ENCODE measurements at regions not wholly inside any gene's neighbourhood (a gene's known extent, or its start where the extent isn't known, plus 50 kb on each side); places are given as distances from the start of the nearest gene placed in this dataset.

GRCh38 chr2:150030436-150031190 is 443.0 kb upstream of the MMADHC start:
- TF ChIP-seq POLR2A (IDR thresholded peaks at IDR 0.05; ENCODE audit: low read depth, low read length) = no peak
- DNase-seq (ENCODE audit: insufficient read length, low spot score) (no peak), FAIRE-seq (peak; percentile 41)

GRCh38 chr2:150028322-150028721 is 440.7 kb upstream of the MMADHC start:
- no peak for FAIRE-seq
- TF ChIP-seq POLR2A (IDR thresholded peaks at IDR 0.05; ENCODE audit: low read depth, low read length) = no peak
- DNase-seq (ENCODE audit: insufficient read length, low spot score) = no peak

GRCh38 chr2:150027164-150027563 is 439.6 kb upstream of the MMADHC start:
- FAIRE-seq = no peak
- no peak for TF ChIP-seq POLR2A (IDR thresholded peaks at IDR 0.05; ENCODE audit: low read depth, low read length)
- DNase-seq (ENCODE audit: insufficient read length, low spot score) = no peak

- no peak for FAIRE-seq
- no peak for DNase-seq (ENCODE audit: insufficient read length, low spot score)
- no peak for TF ChIP-seq POLR2A (IDR thresholded peaks at IDR 0.05; ENCODE audit: low read depth, low read length)
These were observed 436.1 kb upstream of the MMADHC start for GRCh38 chr2:150023663-150024062.

DNA sequence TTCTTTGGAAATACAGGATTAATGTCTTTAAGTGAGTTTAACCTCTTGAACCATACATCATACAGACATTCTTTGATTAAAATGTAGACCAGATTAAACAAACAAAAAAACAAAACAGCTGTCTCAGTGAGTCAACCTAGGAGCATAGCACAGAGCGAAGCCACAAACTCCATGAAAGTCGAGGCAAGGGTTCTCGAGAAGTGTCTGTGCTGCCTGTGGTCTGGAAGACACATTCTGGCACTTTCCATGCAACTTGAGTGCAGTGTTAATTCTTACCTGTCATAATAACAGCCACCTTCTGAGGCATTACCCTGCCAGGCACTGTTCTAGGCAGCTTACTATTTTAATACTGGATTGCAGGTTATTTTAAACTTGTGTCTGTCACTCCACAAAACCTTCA is 435.5 kb upstream of the MMADHC start:
- no peak for TF ChIP-seq POLR2A (IDR thresholded peaks at IDR 0.05; ENCODE audit: low read depth, low read length)
- DNase-seq (ENCODE audit: insufficient read length, low spot score) (no peak), FAIRE-seq (no peak)

DNA sequence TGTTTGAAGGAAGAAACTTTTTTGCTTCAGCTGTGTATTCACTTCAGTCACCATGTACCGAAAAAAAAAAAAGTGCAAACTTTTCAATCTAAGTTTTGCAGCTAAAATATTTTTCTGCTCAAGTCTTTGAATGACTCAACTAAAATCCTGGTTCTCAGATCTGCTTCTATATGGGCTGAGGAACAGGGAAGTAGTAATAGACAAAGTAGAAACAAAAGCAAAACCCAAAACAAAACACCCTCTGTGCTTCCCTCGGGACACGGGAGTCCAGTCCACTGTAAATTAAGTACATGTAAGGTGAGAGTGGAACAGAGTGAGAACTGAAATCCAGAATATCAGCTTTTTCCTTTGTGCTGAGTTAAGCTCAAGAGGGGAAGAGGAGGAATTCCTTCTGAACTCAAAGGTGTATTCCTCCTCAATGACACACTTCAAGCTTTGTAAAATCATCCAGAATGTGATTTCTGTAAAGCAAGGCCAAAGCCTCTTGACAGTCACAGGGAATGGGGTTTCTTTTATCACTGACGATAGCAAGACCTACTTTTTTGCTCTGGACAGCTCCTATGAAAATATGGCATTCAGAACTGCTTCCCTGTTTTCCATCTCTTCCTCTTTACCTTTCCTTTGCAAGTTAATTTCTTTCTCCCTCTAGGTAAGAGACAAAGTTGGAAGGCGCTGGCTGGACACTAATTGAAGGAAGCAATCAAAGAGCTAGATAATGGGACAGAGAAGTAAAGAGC is 433.5 kb upstream of the MMADHC start:
- no peak for DNase-seq (ENCODE audit: insufficient read length, low spot score)
- no peak for TF ChIP-seq POLR2A (IDR thresholded peaks at IDR 0.05; ENCODE audit: low read depth, low read length)
- no peak for FAIRE-seq

GRCh38 chr2:150020221-150020620 is 432.6 kb upstream of the MMADHC start:
- no peak for TF ChIP-seq POLR2A (IDR thresholded peaks at IDR 0.05; ENCODE audit: low read depth, low read length)
- no peak for FAIRE-seq

GRCh38 chr2:150019063-150019462 is 431.5 kb upstream of the MMADHC start:
- DNase-seq (ENCODE audit: insufficient read length, low spot score) (no peak), FAIRE-seq (no peak)
- no peak for TF ChIP-seq POLR2A (IDR thresholded peaks at IDR 0.05; ENCODE audit: low read depth, low read length)

More at GRCh38 chr2:150020221-150020620, 432.6 kb upstream of the MMADHC start:
- DNase-seq (ENCODE audit: insufficient read length, low spot score) = no peak

DNA sequence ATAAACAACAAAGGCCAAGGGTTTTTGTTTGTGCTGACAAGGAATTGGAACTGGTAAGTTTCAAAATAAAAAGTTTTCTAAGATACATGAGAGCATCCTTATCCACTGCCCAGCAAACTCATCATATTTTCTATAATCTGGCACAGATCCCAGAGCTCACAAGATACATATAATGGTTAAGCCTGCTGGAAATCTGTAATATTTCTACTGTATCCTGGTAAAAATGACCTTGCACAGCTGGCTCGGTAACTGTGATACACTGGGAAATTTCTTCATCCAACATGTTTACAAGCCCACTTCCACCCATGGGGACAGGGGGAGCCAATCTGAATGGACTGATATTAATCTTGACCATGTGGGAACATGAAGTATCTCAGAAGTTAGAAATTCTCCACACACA is 425.4 kb upstream of the MMADHC start:
- FAIRE-seq (no peak), DNase-seq (ENCODE audit: insufficient read length, low spot score) (no peak)
- TF ChIP-seq POLR2A (IDR thresholded peaks at IDR 0.05; ENCODE audit: low read depth, low read length) = no peak

- FAIRE-seq = no peak
- no peak for DNase-seq (ENCODE audit: insufficient read length, low spot score)
- TF ChIP-seq POLR2A (IDR thresholded peaks at IDR 0.05; ENCODE audit: low read depth, low read length) = no peak
These were observed 423.7 kb upstream of the MMADHC start for GRCh38 chr2:150011161-150011730.

- FAIRE-seq (no peak), DNase-seq (ENCODE audit: insufficient read length, low spot score) (no peak)
- no peak for TF ChIP-seq POLR2A (IDR thresholded peaks at IDR 0.05; ENCODE audit: low read depth, low read length)
These were observed 421.3 kb upstream of the MMADHC start for GRCh38 chr2:150008901-150009300.

DNA sequence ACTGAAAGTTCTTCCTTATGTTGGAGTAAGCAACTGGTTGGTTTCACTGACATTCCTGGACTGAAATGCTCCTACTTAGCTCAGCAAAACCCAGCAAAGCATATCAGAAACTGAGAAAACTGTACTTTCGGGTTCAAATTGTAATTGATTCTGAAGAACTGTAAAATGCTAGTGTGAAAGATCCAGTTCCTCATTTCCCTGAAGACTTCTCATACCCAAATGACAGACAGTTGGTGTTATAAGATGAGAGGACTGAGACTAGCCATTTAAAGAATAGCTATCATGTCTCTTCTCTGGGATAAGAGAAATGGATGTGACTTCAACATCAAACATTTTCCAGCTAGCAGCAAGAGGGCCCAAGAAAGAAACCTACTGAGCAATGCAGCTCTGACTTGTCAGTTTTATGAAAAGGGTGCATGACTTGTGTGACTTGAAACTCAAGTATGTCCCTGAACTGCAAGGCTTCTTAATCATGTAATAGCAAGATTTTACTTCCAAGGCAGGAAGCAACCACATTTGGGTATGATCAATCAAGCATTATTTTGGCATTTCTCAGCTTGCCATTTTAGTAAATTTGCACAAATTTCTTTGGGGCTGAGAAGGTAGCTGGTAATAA is 420.3 kb upstream of the MMADHC start:
- TF ChIP-seq POLR2A (IDR thresholded peaks at IDR 0.05; ENCODE audit: low read depth, low read length) = no peak
- DNase-seq (ENCODE audit: insufficient read length, low spot score) (no peak), FAIRE-seq (peak; percentile 48)

- TF ChIP-seq POLR2A (IDR thresholded peaks at IDR 0.05; ENCODE audit: low read depth, low read length) = no peak
- DNase-seq (ENCODE audit: insufficient read length, low spot score) (no peak), FAIRE-seq (no peak)
These were observed 419.0 kb upstream of the MMADHC start for GRCh38 chr2:150006591-150006990.

- no peak for DNase-seq (ENCODE audit: insufficient read length, low spot score)
- FAIRE-seq = no peak
- TF ChIP-seq POLR2A (IDR thresholded peaks at IDR 0.05; ENCODE audit: low read depth, low read length) = no peak
These were observed 416.0 kb upstream of the MMADHC start for GRCh38 chr2:150003544-150003943.
